GM19043 (cell line): ENCODE measurements at regions not wholly inside any gene's neighbourhood (a gene's known extent, or its start where the extent isn't known, plus 50 kb on each side); places are given as distances from the start of the nearest gene placed in this dataset.
A peak's percentile ranks its signal among the peaks of the same experiment; 100 is the strongest.
"Not testable (repeated sequence)": the region's sequence is repeated elsewhere in the genome, so short reads cannot be mapped to it uniquely, and the experiment has no call there.

Experiments used
- ATAC-seq: cut with Tn5 transposase; IDR thresholded peaks from one replicate; pipeline ENCODE4 v1.9.1; 2021; ENCODE audit warnings: low read depth; ENCODE audit not compliant: unreplicated experiment

GRCh38 chr3:160094562-160094961, 105.9 kb downstream of the IL12A start:
- no peak for ATAC-seq

- no peak for ATAC-seq
These were observed 108.8 kb downstream of the IL12A start for GRCh38 chr3:160097478-160097877.

GRCh38 chr3:160098261-160098908, 109.8 kb downstream of the IL12A start:
- peak; percentile 47 for ATAC-seq

- ATAC-seq, result no peak
These were observed 110.4 kb downstream of the IL12A start for GRCh38 chr3:160098926-160099626.

- ATAC-seq, result no peak
These were observed 111.2 kb downstream of the IL12A start for GRCh38 chr3:160099834-160100233.

GRCh38 chr3:160100610-160101009, 112.0 kb downstream of the IL12A start:
- ATAC-seq, result no peak

GRCh38 chr3:160102001-160102400, 113.4 kb downstream of the IL12A start:
- ATAC-seq, result not testable (repeated sequence)

- no peak for ATAC-seq
These were observed 114.8 kb downstream of the IL12A start for GRCh38 chr3:160103397-160103796.

- ATAC-seq, result no peak
These were observed 117.4 kb downstream of the IL12A start for GRCh38 chr3:160105907-160106584.

GRCh38 chr3:160106905-160107861, 118.0 kb upstream of the C3orf80 start:
- no peak for ATAC-seq

- ATAC-seq, result no peak
These were observed 116.9 kb upstream of the C3orf80 start for GRCh38 chr3:160108362-160108761.

GRCh38 chr3:160112481-160112880, 112.7 kb upstream of the C3orf80 start:
- ATAC-seq, result no peak

GRCh38 chr3:160112996-160113395, 112.2 kb upstream of the C3orf80 start:
- ATAC-seq, result no peak

GRCh38 chr3:160114355-160114995, 110.7 kb upstream of the C3orf80 start:
- ATAC-seq, result no peak

- no peak for ATAC-seq
These were observed 109.8 kb upstream of the C3orf80 start for GRCh38 chr3:160115387-160115786.

GRCh38 chr3:160124224-160124623, 101.0 kb upstream of the C3orf80 start:
- no peak for ATAC-seq

GRCh38 chr3:160125258-160125657, 100.0 kb upstream of the C3orf80 start:
- no peak for ATAC-seq

GRCh38 chr3:160126051-160126450, 99.2 kb upstream of the C3orf80 start:
- ATAC-seq, result no peak

GRCh38 chr3:160126761-160127160, 98.5 kb upstream of the C3orf80 start:
- no peak for ATAC-seq

- ATAC-seq, result no peak
These were observed 97.9 kb upstream of the C3orf80 start for GRCh38 chr3:160127308-160127707.
